CD1c-positive myeloid dendritic cell (primary cell): ENCODE measurements at regions not wholly inside any gene's neighbourhood (a gene's known extent, or its start where the extent isn't known, plus 50 kb on each side); places are given as distances from the start of the nearest gene placed in this dataset.
A peak's percentile ranks its signal among the peaks of the same experiment; 100 is the strongest.
"Not testable (repeated sequence)": the region's sequence is repeated elsewhere in the genome, so short reads cannot be mapped to it uniquely, and the experiment has no call there.

Experiments used
- DNase-seq: peaks from one replicate; pipeline ENCODE4 v3.0.0-alpha.2; 2016; ENCODE audit errors: extremely low spot score

GRCh38 chr2:129504646-129505045, 474.8 kb upstream of the RAB6C start:
- no peak for DNase-seq

DNA sequence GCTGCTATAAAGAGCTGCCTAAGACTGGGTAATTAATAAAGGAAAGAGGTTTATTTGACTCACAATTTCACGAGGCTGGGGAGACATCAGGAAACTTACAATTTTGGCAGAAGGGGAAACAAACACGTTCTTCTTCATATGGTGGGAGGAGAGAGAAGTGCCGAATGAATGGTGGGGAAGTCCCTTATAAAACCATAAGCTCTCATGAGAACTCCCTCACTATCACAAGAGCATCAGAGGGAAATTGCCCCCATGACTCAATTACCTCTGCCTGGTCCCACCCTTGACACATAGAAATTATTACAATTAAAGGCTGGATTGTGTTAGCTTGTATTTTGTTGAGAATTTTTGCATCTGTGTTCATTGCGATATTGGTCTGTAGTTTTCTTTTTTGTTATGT, 460.5 kb upstream of the RAB6C start:
- DNase-seq: peak; percentile 3

DNA sequence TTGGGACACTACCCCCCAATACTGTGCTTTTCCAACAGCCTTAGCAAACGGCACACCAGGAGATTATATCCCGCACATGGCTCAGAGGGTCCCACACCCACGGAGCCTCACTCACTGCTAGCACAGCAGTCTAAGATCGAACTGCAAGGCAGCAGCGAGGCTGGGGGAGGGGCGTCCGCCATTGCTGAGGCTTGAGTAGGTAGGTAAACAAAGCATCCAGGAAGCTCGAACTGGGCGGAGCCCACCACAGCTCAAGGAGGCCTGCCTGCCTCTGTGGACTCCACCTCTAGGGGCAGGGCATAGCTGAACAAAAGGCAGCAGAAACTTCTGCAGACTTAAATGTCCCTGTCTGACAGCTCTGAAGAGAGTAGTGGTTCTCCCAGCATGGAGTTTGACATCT, 447.3 kb upstream of the RAB6C start:
- DNase-seq: not testable (repeated sequence)

DNA sequence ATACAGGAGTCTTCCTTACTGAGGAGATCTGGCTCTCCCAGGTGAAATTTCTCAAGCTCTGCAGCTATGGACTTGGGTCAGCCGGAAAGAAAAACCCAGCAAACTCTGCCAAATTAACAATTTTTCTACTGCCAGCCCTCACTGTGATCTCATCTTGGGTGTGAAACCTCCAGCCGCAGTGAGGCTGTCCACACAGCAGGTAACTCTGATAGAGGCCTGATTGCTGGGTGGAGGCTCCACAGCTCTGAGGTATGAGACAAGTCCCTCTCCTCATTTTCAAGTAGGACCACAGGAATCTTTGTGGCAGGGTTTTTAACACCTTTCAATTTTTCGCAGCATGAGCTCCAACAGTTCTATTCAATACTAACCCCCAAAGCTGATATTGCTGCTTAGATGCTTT, 430.6 kb upstream of the RAB6C start:
- DNase-seq: no peak

DNA sequence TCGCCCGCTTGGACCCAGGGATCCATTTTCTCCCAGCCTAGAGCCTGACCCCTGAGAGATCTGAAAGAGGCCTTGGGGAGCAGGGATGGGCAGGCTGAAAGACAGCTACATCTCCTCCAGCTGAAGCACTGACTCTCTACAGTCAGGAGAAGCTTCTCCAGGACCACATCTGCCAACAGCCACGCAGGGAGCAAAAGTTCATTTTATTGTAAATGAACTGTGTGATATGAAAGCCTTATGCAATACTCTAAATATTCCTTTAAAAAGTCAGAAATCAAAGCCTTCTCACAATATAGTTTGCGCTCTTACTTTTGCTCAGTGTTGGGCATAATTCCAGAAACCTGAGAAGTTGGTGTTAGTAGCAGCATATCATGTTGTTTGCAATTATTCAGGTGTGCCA, 428.9 kb upstream of the RAB6C start:
- no peak for DNase-seq

GRCh38 chr2:129554373-129554772, 425.1 kb upstream of the RAB6C start:
- no peak for DNase-seq

- no peak for DNase-seq
Measured at GRCh38 chr2:129559101-129559500, 420.4 kb upstream of the RAB6C start.

GRCh38 chr2:129565551-129566109, 413.8 kb upstream of the RAB6C start:
- DNase-seq: no peak

- DNase-seq: not testable (repeated sequence)
Measured at GRCh38 chr2:129570812-129571211, 408.7 kb upstream of the RAB6C start.

DNA sequence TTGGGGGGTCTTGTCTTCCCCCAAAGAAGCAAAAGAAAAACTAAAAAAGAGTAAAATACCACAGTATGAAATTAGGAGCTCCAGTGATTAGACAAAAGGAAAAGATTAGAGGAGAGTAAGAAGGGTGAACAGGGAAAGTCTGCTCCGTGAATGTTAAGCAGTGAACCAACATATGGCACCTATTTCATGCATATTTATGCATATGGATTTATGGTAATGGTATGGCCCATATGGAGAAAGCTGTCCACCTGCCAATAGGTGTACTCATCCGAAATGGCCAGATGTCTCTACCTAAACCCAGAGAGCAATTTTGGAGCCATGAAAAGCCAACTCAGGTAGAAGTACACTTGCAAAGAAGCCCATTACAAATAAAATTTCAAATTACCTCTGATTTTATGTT, 404.0 kb upstream of the RAB6C start:
- DNase-seq: no peak

- peak; percentile 2 for DNase-seq
Measured at GRCh38 chr2:129575880-129576279, 403.6 kb upstream of the RAB6C start.

DNA sequence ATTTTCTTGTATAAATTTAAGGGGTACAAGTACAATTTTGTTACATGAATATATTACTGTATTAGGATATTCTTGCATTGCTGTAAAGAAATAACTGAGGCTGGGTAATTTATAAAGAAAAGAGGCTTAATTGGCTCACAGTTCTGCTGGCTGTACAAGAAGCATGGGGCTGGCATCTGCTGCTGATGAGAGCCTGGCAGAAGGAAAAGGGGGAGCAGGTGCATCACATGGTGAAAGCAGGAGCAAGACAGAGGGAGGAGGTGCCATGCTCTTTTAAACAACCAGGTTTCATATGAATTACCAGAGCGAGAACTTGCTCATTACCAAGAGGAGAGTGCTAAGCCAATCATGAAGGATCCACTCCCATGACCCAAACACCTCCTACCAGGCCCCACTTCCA, 399.5 kb upstream of the RAB6C start:
- DNase-seq: no peak

- DNase-seq: no peak
Measured at GRCh38 chr2:129585760-129586159, 393.7 kb upstream of the RAB6C start.

DNA sequence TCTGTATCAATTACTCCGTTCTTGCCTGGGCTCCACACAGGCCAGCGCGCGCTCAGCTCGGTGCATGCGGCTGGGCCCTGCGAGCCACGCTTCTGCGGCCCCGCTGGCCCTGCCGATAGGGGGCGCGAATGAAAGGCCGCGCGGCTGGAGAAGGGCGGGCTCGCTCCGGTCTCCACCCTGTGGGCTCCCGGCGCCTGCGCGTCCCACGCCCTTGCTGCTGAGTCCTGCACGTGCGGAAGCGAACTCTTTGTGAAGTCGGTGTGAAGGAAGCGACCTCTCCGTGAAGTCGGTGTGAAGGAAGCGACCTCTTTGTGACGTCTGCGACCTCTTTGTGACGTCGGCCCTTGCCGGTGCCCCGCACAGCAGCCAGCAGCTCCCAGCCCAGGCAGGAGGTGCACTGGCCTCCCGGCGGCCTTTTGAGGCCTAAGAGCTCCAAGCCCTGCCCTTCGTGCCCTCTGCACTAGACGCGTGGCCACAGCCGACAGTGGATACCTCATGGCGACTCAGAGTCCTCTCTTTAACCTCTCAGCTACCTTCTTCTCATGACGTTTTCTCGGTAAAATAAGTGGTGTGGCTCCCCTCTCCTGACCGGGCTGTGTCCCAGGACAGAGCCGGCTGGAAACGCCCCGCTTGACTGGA, 391.9 kb upstream of the RAB6C start:
- DNase-seq: no peak

- DNase-seq: no peak
Measured at GRCh38 chr2:129604560-129604959, 374.9 kb upstream of the RAB6C start.

DNA sequence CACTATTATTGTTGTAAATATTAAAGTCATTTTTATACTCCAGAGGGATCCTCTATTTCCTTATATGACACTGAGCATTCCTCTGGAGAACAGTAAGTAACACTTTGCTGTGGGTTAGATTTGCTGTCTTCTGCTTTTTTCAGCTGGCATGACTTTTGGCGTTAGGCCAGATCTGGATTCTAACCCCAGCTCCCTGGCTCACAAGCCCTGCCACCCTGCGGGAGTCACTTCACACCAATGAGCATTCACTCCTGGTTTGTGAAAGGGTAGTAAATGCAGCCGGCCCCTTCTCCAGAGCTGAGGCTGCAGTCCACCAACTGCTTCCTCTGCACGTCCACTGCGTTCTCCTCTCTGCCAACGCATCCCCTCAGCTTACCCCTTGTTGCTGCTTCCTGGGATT, 373.8 kb upstream of the RAB6C start:
- no peak for DNase-seq

GRCh38 chr2:129606496-129607270, 372.8 kb upstream of the RAB6C start:
- DNase-seq: no peak

DNA sequence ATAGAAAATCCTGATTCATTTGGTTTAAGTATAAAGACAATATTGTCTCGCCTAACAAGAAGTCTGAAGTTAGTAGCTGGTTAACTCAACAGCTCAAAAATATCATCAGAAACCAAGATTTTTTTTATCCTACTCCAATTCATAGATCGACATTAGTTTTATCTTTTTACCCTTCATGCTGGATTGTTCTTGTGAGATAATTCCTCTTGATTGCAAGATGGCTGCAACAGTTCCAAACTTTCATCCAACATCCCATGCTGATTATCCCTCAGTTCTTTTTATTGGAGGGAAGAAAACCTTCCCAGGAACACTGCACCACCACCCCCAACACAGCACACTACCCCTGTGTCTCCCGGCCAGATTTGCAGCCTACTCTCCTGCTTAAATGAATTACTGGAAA, 370.2 kb upstream of the RAB6C start:
- DNase-seq: no peak

DNA sequence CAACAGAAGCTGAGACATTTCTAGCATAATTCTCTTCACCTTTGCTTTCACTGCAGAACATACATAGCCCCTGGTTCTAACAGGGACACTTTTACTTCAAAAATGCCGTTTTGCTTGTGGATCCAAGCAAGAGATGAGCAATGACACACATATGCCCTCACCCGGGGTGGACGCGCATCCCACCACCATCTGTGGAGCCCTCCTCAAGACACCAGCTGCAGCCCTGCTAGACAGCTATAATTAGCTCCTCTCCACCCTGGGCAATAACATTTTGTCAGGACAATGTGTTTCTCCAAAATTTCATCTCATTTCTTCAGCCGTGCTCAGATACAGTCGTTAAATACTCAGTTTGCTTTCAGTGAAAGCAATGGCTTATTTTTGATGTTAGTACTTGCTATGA, 368.7 kb upstream of the RAB6C start:
- no peak for DNase-seq

GRCh38 chr2:129611471-129611870, 368.0 kb upstream of the RAB6C start:
- no peak for DNase-seq

DNA sequence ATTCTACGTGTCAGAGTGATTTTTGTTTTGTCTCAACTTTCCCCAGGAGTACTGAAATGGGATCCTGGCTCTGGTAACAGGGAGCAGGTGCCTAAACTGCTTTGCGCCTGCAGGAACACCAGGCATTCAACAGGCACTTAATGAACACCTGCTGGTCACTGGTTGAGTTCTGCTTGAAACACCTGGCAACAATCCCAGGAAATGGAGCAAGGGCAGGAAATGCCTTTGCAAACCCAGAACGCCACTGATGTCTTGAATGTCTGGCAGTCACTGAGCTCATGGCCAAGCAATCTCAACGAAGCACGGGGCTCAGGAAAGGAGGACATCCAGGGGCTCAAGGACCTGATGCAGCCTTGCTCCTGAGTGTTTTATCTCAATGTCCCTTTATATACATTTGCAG, 360.0 kb upstream of the RAB6C start:
- DNase-seq: no peak

DNA sequence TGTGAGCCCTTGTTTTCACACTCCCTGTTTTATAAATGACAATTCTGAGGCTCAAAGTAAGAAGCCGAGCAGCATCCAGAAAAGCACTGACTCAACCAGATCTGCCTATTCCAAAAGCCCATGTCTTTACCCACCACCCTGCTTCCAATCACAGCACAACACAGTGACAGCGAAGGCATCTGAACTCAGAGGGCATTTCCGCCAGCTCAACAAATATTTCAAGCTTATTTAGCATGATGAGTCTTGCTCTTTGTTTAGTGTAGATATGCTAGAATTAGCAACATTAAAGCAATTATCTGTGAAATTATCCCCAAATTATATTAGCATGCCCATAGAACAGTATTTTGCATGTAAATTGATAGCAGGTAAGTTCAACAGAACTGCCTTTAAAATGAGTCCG, 359.1 kb upstream of the RAB6C start:
- no peak for DNase-seq

GRCh38 chr2:129623783-129624182, 355.7 kb upstream of the RAB6C start:
- DNase-seq: no peak
